B cell (primary cell): ENCODE measurements at regions not wholly inside any gene's neighbourhood (a gene's known extent, or its start where the extent isn't known, plus 50 kb on each side); places are given as distances from the start of the nearest gene placed in this dataset.

Source experiments
- CTCF ChIP-seq: fragments of 200-600 bp; IDR thresholded peaks from one replicate; pipeline ENCODE4 v1.8.0; 2022; ENCODE audit warnings: antibody characterized with exemption, mild to moderate bottlenecking
- EZH2 ChIP-seq: IDR thresholded peaks from 2 replicates; pipeline ENCODE4 v1.6.1; 2012; ENCODE audit warnings: borderline replicate concordance, low read depth, mild to moderate bottlenecking, moderate library complexity, low read length; ENCODE audit not compliant: insufficient read depth, poor library complexity, severe bottlenecking

- TF ChIP-seq CTCF (peak; percentile 92), EZH2 (no peak)
Measured at GRCh38 chr1:199684686-199685273, 342.7 kb upstream of the NR5A2 start.
